HG03175 (cell line): ENCODE measurements at regions not wholly inside any gene's neighbourhood (a gene's known extent, or its start where the extent isn't known, plus 50 kb on each side); places are given as distances from the start of the nearest gene placed in this dataset.

Source experiments
- ATAC-seq: cut with Tn5 transposase; IDR thresholded peaks from one replicate; pipeline ENCODE4 v1.9.1; 2021; ENCODE audit warnings: mild to moderate bottlenecking, moderate library complexity; ENCODE audit not compliant: unreplicated experiment

DNA sequence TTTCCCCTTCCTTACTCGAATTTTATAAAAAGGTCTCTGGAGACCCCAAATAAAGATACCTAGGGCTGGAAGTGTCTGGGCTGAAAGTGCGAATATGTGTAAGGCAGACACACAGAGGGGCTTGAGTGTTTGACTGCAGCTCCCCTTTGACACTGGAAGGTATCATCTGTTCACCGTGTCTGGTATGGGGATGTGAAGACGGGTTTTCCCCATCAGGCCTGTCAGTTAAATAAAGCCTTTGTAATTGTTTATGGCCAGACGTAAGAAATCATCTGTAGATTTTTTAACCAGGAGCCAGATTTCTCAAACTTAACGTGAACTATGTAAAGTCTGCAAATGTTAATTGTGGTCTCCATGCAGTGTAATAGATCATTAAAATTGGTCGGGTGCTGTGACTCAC is 1173.4 kb downstream of the AMY1C start:
- ATAC-seq = no peak

- ATAC-seq = no peak
Measured at GRCh38 chr1:104929280-104929679, 1179.6 kb downstream of the AMY1C start.

DNA sequence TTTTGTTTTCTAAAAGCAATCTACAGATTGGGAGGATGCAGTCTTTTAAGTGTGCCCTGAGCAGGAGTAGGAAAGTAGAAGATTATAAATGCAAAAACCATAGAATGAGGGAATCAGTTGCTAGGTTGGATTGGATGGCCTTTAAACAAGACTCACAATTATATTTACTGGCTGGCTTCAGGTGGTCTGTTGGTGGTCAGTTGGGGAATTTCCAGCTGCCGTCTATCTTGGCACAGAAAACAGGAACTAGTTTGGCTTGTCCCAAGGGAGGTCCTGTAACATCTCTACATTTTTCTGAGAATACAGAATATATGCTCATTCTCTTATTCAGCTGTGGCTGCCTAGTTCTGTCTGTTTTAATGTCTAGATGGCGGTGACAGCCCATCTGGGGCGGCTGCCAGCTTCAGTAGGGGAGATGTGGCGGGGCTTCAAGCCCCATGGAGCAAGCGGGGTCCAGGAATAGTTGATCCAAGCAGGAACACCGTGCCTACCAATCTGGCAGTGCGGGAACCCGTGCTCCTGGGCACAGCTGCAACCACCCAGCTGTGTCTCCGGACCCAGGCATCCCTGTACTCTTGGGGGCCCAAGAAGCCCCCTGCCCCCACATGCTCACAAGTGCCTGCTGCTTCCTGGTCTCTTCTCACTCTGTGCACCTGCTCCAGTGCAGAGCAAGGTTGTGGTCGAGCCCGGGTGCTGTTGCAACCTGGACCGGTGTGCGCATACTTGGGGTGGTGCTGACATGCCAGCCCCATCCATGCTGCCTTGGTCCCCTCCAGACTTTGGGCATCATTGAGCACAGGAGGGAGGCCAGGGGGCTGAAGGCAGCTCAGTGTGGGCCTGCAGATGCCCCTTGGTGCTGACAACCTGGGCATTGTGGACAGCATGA is 1182.6 kb downstream of the AMY1C start:
- ATAC-seq = peak; percentile 60

DNA sequence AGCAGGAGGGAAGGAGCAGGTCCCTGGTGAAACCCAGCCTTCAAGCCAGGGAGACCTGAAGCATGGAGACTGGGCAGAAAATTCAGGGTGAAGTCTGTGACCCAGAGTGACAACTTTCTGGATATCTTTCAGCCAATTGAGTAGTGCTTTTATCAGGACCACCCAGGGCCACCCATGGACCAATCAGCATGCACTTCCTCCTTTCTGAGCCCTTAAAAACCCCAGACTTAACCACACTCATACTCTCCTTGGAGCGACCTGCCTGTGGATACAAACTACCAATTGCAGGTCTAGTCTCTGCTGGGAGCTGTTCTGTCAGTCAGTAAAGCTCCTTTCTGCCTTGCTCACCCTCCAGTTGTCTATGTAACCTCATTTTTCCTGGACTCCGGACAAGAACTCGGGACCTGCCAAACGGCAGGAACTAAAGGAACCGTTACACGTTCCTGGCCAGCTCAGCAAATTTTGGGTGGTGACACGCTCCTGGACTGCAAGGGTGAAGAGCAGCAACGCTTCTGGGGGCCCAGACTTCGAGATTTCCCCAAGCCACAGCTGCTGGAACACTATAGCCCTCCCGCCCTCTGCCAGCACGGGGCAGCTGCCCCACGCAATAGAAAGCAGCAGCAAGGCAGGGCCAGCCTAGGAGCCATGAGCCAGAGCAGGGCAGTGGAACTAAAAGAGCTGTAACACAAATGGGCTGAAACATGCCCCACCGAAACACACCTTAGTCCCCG is 1183.4 kb downstream of the AMY1C start:
- peak; percentile 23 for ATAC-seq

DNA sequence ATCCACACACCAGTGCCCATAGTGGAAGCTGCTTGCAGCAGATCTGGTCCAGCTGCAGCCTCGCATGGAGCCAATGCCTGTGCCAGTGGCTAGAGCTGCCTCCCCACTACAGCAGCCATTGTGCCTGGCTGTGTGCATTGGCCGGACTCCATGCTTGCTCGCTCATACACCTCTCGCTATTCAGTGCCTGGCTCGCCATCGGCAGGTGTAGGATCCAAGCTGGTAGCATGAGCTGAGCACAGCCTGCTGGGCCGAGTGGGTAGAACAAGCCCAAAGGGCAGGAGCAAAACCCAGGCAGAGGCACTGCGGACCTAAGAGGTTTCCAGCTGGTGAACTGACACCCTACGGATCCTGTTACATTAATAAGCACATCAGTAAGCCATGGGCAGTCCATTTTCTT is 1184.1 kb downstream of the AMY1C start:
- ATAC-seq = no peak

- ATAC-seq = no peak
Measured at GRCh38 chr1:104945406-104945805, 1195.7 kb downstream of the AMY1C start.

GRCh38 chr1:104946558-104947210 is 1197.0 kb downstream of the AMY1C start:
- no peak for ATAC-seq

DNA sequence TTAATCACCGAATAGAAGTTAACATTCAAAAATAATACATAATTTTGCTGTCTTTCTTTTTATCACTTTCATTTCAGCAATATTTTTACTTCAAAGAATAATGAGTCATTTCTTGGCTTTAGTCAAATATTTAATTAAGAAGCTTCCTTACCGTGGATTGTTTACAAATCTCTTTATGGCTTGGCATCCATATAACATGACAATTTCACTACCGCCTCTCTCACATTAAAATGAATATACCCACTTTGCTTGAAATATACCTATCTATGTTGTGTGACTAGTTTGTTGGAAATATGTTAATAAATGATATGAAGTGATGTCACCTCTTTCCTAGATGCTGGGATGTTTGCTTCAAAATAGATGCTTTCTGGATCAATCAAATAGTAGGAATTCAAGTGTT is 1203.9 kb downstream of the AMY1C start:
- ATAC-seq = no peak

DNA sequence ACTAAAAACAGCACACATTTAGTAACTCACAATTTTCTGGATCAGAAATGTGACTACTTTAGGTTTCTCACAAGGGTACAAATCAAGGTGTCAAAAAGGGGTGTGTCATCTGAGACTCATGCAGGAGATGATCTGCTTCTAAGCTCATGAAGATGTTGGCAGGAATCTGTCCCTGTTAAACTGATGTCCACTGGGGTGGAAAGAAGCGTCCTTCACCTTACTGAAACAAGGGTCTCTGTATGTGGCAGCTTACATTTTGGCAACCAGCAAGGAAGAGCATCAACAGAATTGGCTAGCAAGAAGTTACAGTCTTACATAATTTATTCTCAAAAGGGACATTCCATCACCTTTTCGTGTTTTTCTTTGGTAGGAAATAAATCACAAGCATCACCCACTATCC is 1223.8 kb downstream of the AMY1C start:
- no peak for ATAC-seq

GRCh38 chr1:104979651-104980050 is 1230.0 kb downstream of the AMY1C start:
- ATAC-seq = no peak

GRCh38 chr1:104987210-104987609 is 1237.5 kb downstream of the AMY1C start:
- ATAC-seq = peak; percentile 98

DNA sequence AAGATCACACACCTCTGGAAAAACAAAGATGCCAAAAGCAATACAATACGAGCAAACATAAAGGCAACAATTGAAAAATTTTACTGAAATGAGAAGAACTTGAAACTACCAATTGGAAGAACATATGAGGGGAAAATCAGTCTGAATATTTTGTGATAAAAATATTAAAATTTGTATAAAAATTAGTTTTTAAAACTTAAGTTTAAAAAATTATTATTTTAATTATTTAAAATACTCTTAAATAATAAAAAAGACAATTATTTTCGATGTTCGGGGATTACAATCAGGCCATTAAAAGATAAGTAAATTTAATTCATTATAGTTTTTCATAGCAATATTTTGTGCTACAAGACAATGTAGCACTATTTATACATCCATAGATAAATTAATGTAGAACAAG is 1239.3 kb downstream of the AMY1C start:
- no peak for ATAC-seq

DNA sequence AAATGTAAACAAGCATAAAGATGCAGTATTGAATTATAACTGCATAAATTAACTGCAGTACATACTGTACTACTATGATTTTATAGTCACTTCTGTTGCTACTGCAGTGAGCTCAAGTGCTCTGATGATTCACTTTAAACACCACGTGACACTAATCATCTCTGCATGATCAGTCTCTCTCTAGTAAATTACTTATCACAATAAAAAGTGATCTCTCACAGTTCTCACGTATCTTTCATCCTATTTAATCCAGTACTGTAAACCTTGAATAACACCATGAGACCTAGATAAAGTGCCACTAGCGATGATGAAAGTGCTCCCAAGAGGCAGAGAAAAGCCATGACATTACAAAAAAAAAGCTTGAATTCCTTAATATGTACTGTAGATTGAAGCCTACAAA is 1242.0 kb downstream of the AMY1C start:
- no peak for ATAC-seq

DNA sequence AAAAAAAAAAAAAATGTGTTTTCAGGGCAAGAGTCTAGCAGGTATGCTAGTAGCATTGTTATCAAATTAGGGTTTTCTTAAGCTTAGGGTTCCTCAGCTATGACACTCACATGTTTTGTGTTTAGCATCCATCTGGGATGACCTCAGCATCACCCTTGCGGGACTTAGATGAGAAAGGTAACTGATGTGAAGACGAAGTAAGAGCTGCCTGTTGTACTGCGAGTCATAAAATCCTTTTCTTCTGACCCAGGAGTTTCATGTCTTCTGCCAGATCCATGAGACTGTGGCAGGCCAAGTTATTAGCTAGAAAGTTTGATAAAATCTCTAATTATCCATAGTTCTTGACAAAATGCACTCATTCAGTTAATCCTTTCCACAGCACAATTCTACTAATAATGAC is 1251.1 kb downstream of the AMY1C start:
- no peak for ATAC-seq

DNA sequence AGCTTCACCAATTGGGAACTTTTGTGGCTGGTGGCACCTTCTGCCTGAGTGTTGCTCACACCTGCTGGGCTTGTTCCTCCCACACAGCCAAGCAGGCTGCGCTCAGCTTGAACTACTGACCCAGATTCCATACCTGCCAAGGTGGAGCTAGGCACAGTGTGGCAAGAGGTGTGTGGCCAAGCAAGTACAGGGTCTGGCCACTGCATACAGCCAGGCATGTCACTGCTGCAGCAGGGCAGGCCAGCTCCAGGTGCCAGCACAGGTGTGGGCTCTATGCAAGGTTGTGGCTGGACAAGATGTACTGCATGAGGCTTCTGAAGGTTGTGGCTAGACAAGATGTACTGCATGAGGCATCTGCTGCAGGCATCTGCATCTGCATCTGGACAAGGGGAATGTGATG is 1254.8 kb downstream of the AMY1C start:
- ATAC-seq = no peak

DNA sequence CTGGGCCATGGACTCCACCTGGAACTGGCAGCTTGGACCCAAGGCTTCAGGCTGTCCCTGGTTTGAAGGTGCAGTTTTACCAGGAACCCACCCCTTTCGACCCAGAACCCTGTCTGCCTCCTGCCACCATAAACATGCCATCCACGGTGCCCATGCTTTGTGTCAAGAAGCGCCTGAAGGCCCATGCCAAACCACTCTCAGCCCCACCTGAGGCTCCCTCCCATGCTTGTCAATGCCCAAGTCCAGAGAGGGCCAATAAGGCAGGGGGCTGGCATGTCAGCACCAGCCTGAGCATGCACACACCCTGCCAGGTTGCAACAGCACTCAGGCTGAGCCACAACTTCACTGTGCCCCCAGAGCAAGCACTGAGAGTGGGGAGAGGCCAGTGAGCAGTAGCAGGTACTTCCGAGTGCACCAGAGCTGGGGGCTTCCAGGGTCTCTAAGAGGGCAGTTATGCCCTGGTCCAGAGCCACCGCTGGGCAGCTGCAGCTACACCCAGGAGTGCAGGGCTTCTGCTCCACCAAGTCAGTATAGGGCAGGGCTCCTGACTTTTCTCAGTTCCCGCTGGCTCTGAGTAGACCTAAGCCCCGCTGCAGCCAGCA is 1256.0 kb downstream of the AMY1C start:
- no peak for ATAC-seq

GRCh38 chr1:105017587-105017986 is 1267.9 kb downstream of the AMY1C start:
- ATAC-seq = no peak

DNA sequence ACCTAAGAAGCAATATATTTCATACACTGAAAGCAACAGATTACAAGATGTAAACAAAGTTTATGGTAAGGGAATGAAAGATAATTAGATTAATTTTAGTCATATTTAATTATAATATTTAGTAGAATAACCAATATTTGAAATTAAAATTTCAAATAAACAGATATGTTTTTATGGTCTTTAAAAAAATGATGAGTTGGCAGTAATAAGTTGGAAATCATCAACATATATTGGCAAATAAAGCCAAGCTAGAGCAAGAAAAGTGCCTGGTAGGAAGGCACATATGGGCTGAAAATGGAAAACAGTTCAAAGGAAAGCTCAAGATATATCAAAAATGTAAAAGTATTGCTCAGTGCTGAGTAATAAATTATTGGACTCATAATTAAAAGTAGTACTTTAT is 1274.0 kb downstream of the AMY1C start:
- ATAC-seq = no peak

GRCh38 chr1:105027838-105028471 is 1278.3 kb downstream of the AMY1C start:
- ATAC-seq = no peak

DNA sequence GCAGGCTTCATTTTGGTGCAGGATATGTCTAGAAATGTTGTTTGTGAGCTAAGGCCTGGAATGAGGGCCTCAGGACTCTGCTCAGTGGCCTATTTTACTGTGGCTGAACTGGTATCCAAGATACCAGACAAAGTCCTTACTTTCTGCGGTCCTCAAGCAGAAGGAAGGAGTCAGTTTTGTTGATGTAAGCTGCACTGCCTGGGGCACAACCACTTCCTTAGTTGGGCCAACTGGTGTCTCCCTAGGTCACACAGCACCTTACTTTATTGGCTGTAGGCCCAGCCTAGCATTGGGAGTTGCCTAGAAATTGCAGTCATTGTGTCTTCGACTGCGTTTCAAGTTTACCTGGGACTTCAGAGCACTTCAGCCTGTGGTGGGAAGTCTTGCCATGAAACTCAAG is 1322.7 kb downstream of the AMY1C start:
- no peak for ATAC-seq

DNA sequence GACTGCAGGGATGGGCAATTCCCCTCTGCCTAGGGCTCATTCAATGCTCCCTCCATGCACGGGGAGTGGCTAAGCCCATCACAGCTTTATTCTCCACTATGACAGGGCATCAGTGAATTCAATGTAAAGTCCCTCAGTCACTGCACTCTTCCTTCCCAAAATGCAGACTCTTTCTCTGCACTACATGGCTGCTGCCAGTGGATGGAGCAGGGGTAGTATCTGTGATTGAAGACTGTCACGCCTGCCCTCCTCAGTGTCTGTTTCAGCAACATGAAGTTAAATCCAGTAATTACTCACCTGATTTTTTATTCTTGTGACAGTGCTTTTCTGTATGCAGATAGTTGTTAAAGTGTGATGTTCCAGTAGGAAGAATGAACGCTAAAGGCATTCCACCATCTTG is 1323.2 kb downstream of the AMY1C start:
- no peak for ATAC-seq
